Fibroblast of lung (primary cell): ENCODE measurements at regions not wholly inside any gene's neighbourhood (a gene's known extent, or its start where the extent isn't known, plus 50 kb on each side); places are given as distances from the start of the nearest gene placed in this dataset.

ENCODE experiments used
- DNase-seq, 2 donors: peaks; one replicate each; pipeline versions ENCODE4 v3.0.0 to v3.0.0-alpha.2; 2010; ENCODE audit warnings: low read depth in 2 of 2
- H2AFZ ChIP-seq: 2 replicates; pipeline ENCODE4 v1.5.1; 2012; ENCODE audit warnings: low read length, control low read depth, inconsistent platforms
- H3K27ac ChIP-seq: 2 replicates; pipeline ENCODE4 v1.5.1; 2011; ENCODE audit warnings: low read length, control low read depth; ENCODE audit not compliant: insufficient read depth
- H3K27me3 ChIP-seq: 2 replicates; pipeline ENCODE4 v1.5.1; 2011; ENCODE audit warnings: mild to moderate bottlenecking, low read length; ENCODE audit not compliant: control insufficient read depth, insufficient read depth
- H3K36me3 ChIP-seq: 2 replicates; pipeline ENCODE4 v1.5.1; 2011; ENCODE audit warnings: low read length; ENCODE audit not compliant: control insufficient read depth, insufficient read depth
- H3K4me1 ChIP-seq: 2 replicates; pipeline ENCODE4 v1.5.1; 2011; ENCODE audit warnings: low read length; ENCODE audit not compliant: control insufficient read depth, insufficient read depth; ENCODE audit errors: extremely low read depth
- H3K4me2 ChIP-seq: 2 replicates; pipeline ENCODE4 v1.5.1; 2011; ENCODE audit warnings: low read length, control low read depth; ENCODE audit not compliant: insufficient read depth; ENCODE audit errors: extremely low read depth
- H3K4me3 ChIP-seq, 4 experiments: fragments of 200-600 bp in 1 of 4; sonication (generic) in 1 of 4; replicated peaks in 1 of 4; 2 replicates each; pipeline ENCODE4 v1.5.1; 2011 to 2016; ENCODE audit warnings: low read length in 4 of 4, low read depth in 3 of 4, mild to moderate bottlenecking in 3 of 4, control low read depth in 2 of 4, inconsistent platforms in 1 of 4, mixed read lengths in 1 of 4; ENCODE audit not compliant: insufficient read depth in 1 of 4; ENCODE audit errors: control extremely low read depth in 1 of 4
- H3K79me2 ChIP-seq: 2 replicates; pipeline ENCODE4 v1.5.1; 2012; ENCODE audit warnings: mild to moderate bottlenecking, low read length, inconsistent platforms; ENCODE audit not compliant: control insufficient read depth, insufficient read depth
- H3K9ac ChIP-seq: 2 replicates; pipeline ENCODE4 v1.5.1; 2011; ENCODE audit warnings: mild to moderate bottlenecking, low read length, control low read depth; ENCODE audit not compliant: insufficient read depth
- H3K9me3 ChIP-seq: 2 replicates; pipeline ENCODE4 v1.5.1; 2012; ENCODE audit warnings: low read depth, low read length; ENCODE audit not compliant: control insufficient read depth, insufficient read depth
- H4K20me1 ChIP-seq: 2 replicates; pipeline ENCODE4 v1.5.1; 2011; ENCODE audit warnings: low read length; ENCODE audit not compliant: control insufficient read depth, insufficient read depth; ENCODE audit errors: extremely low read depth
- EZH2 ChIP-seq: IDR thresholded peaks from 2 replicates; pipeline ENCODE4 v1.5.1; 2012; ENCODE audit warnings: low read length, control low read depth, mild to moderate bottlenecking; ENCODE audit errors: missing control alignments
- TF ChIP-seq, protein P1 (sequence below), 2 donors: IDR thresholded peaks in 1 of 2; conservative IDR thresholded peaks in 1 of 2; 1 replicate in 1 of 2; 2 replicates in 1 of 2; pipeline ENCODE4 v1.5.1; 2011 to 2012; ENCODE audit warnings: low read length in 2 of 2, control low read depth in 1 of 2, inconsistent platforms in 1 of 2, low read depth in 1 of 2, mild to moderate bottlenecking in 1 of 2

- no peak overlapping the region for H3K4me2 ChIP-seq
- H3K4me3 ChIP-seq = no peak overlapping the region
- H3K9me3 ChIP-seq = no peaks in the 10 kb centered on the region
- H4K20me1 ChIP-seq = no peaks in the 10 kb centered on the region
- no peaks in the 10 kb centered on the region for H3K27me3 ChIP-seq
- no peaks in the 10 kb centered on the region for H3K4me1 ChIP-seq
- no peak overlapping the region for H3K9ac ChIP-seq
- TF ChIP-seq, protein P1, sequence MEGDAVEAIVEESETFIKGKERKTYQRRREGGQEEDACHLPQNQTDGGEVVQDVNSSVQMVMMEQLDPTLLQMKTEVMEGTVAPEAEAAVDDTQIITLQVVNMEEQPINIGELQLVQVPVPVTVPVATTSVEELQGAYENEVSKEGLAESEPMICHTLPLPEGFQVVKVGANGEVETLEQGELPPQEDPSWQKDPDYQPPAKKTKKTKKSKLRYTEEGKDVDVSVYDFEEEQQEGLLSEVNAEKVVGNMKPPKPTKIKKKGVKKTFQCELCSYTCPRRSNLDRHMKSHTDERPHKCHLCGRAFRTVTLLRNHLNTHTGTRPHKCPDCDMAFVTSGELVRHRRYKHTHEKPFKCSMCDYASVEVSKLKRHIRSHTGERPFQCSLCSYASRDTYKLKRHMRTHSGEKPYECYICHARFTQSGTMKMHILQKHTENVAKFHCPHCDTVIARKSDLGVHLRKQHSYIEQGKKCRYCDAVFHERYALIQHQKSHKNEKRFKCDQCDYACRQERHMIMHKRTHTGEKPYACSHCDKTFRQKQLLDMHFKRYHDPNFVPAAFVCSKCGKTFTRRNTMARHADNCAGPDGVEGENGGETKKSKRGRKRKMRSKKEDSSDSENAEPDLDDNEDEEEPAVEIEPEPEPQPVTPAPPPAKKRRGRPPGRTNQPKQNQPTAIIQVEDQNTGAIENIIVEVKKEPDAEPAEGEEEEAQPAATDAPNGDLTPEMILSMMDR (conservative IDR thresholded peaks at IDR 0.05 in 1 of 2, IDR thresholded peaks at IDR 0.05 in 1 of 2; ENCODE audit: low read depth in 1 of 2, low read length in 2 of 2) = no peak
- no peak for TF ChIP-seq EZH2
- H3K36me3 ChIP-seq = no peaks in the 10 kb centered on the region
- no peak overlapping the region for H2AFZ ChIP-seq
- DNase-seq = no peak
- H3K79me2 ChIP-seq = no peaks in the 10 kb centered on the region
- H3K27ac ChIP-seq = no peak overlapping the region
Measured at GRCh38 chr20:40926928-40927327, 101.7 kb upstream of the TOP1 start.

GRCh38 chr20:40930561-40930960, 98.1 kb upstream of the TOP1 start:
- Histone ChIP-seq H4K20me1 (no peaks in the 10 kb centered on the region), H3K4me1 (no peaks in the 10 kb centered on the region), H3K9ac (no peak overlapping the region), H3K4me2 (no peak overlapping the region), H3K27me3 (no peaks in the 10 kb centered on the region), H3K9me3 (no peaks in the 10 kb centered on the region), H3K27ac (no peak overlapping the region), H3K36me3 (no peaks in the 10 kb centered on the region), H3K4me3 (no peak overlapping the region), H2AFZ (no peak overlapping the region), H3K79me2 (no peaks in the 10 kb centered on the region)
- no peak for TF ChIP-seq EZH2
- TF ChIP-seq, protein P1 (conservative IDR thresholded peaks at IDR 0.05 in 1 of 2, IDR thresholded peaks at IDR 0.05 in 1 of 2; ENCODE audit: low read depth in 1 of 2, low read length in 2 of 2) = no peak
- DNase-seq = no peak

- no peak overlapping the region for H2AFZ ChIP-seq
- no peak for DNase-seq
- H4K20me1 ChIP-seq = no peaks in the 10 kb centered on the region
- no peak overlapping the region for H3K27ac ChIP-seq
- H3K27me3 ChIP-seq = no peaks in the 10 kb centered on the region
- no peak overlapping the region for H3K4me3 ChIP-seq
- H3K79me2 ChIP-seq = no peaks in the 10 kb centered on the region
- no peaks in the 10 kb centered on the region for H3K4me1 ChIP-seq
- no peak overlapping the region for H3K9ac ChIP-seq
- TF ChIP-seq, protein P1 (conservative IDR thresholded peaks at IDR 0.05 in 1 of 2, IDR thresholded peaks at IDR 0.05 in 1 of 2; ENCODE audit: low read depth in 1 of 2, low read length in 2 of 2) = no peak
- no peak for TF ChIP-seq EZH2
- H3K4me2 ChIP-seq = no peak overlapping the region
- no peaks in the 10 kb centered on the region for H3K36me3 ChIP-seq
- no peaks in the 10 kb centered on the region for H3K9me3 ChIP-seq
Measured at GRCh38 chr20:40931410-40932044, 97.1 kb upstream of the TOP1 start.
